H1 (cell line): ENCODE measurements at regions not wholly inside any gene's neighbourhood (a gene's known extent, or its start where the extent isn't known, plus 50 kb on each side); places are given as distances from the start of the nearest gene placed in this dataset.

Experiments used
- CTCF ChIA-PET: fragments of 300-600 bp; sonication (Branson Sonifier 250); formaldehyde crosslinking; loops from one replicate; lab custom pipeline; 2021; ENCODE audit not compliant: partially characterized antibody; lab: Charles Lee
- POLR2A ChIA-PET: fragments of 300-600 bp; sonication (Branson Sonifier 250); formaldehyde crosslinking; loops from one replicate; lab custom pipeline; 2021; ENCODE audit warnings: inconsistent platforms; ENCODE audit not compliant: partially characterized antibody; lab: Charles Lee
- DNase-seq, 2 experiments: peaks; one replicate each; pipeline versions ENCODE4 v3.0.0 to v3.0.0-alpha.2; 2010 to 2022; ENCODE audit warnings: low spot score in 2 of 2, low read depth in 1 of 2, mixed read lengths in 1 of 2
- FAIRE-seq: peaks from 2 replicates; lab custom pipeline; 2011; peaks lifted over from hg19 to GRCh38; lab: Jason Lieb, UNC
- H2AFZ ChIP-seq: 2 replicates; pipeline ENCODE4 v1.8.1; 2012; ENCODE audit warnings: low read length, inconsistent platforms
- H2AK5ac ChIP-seq: 2 replicates; pipeline ENCODE4 v1.6.1; 2013; ENCODE audit warnings: low read depth, low read length
- H2BK120ac ChIP-seq: replicated peaks from 2 replicates; pipeline ENCODE3; 2013; ENCODE audit warnings: low read depth, low read length, inconsistent platforms
- H2BK12ac ChIP-seq: 2 replicates; pipeline ENCODE4 v1.6.1; 2013; ENCODE audit warnings: low read depth, low read length
- H2BK15ac ChIP-seq: 2 replicates; pipeline ENCODE4 v1.6.1; 2013; ENCODE audit warnings: low read length
- H2BK20ac ChIP-seq: 2 replicates; pipeline ENCODE4 v1.6.1; 2013; ENCODE audit warnings: low read length
- H2BK5ac ChIP-seq: 2 replicates; pipeline ENCODE4 v1.6.1; 2013; ENCODE audit warnings: low read depth, low read length
- H3K14ac ChIP-seq: 2 replicates; pipeline ENCODE4 v1.6.1; 2013; ENCODE audit warnings: inconsistent platforms; ENCODE audit not compliant: insufficient read length
- H3K18ac ChIP-seq: 2 replicates; pipeline ENCODE4 v1.6.1; 2013; ENCODE audit warnings: low read length; ENCODE audit errors: extremely low read depth
- H3K23ac ChIP-seq: 2 replicates; pipeline ENCODE4 v1.6.1; 2013; ENCODE audit warnings: inconsistent platforms; ENCODE audit not compliant: insufficient read length
- H3K23me2 ChIP-seq: 2 replicates; pipeline ENCODE4 v1.6.1; 2013; ENCODE audit warnings: low read depth, low read length
- H3K27ac ChIP-seq: 2 replicates; pipeline ENCODE4 v1.6.1; 2011; ENCODE audit warnings: low read depth, low read length, inconsistent platforms
- H3K27me3 ChIP-seq, 4 experiments: replicated peaks in 1 of 4; 1 replicate in 1 of 4; 2 replicates in 3 of 4; pipeline versions ENCODE4 v1.6.1 to v1.8.1; 2011 to 2013; ENCODE audit warnings: low read length in 3 of 4, mild to moderate bottlenecking in 3 of 4, inconsistent platforms in 2 of 4, mixed read lengths in 2 of 4, moderate library complexity in 1 of 4; ENCODE audit not compliant: control insufficient read depth in 3 of 4, insufficient read depth in 3 of 4; ENCODE audit errors: extremely low read depth in 1 of 4
- H3K36me3 ChIP-seq, 4 experiments: 2 replicates each; pipeline versions ENCODE4 v1.6.1 to v1.8.1; 2011 to 2013; ENCODE audit warnings: mild to moderate bottlenecking in 4 of 4, low read length in 3 of 4, moderate library complexity in 2 of 4, control low read depth in 1 of 4, inconsistent platforms in 1 of 4; ENCODE audit not compliant: insufficient read depth in 4 of 4, control insufficient read depth in 2 of 4
- H3K4ac ChIP-seq: replicated peaks from 2 replicates; pipeline ENCODE3; 2013; ENCODE audit warnings: low read length, low read depth, mixed read lengths, inconsistent platforms; ENCODE audit not compliant: insufficient read length
- H3K4me1 ChIP-seq, 4 experiments: replicated peaks in 1 of 4; 1 replicate in 1 of 4; 2 replicates in 3 of 4; pipeline versions ENCODE4 v1.6.1 to v1.8.1; 2011 to 2013; ENCODE audit warnings: low read length in 3 of 4, inconsistent platforms in 2 of 4, mixed read lengths in 1 of 4; ENCODE audit not compliant: insufficient read depth in 4 of 4, control insufficient read depth in 3 of 4
- H3K4me2 ChIP-seq, 2 experiments: 2 replicates each; pipeline versions ENCODE4 v1.6.1 to v1.8.1; 2011 to 2013; ENCODE audit warnings: low read depth in 2 of 2, low read length in 2 of 2, control low read depth in 1 of 2, inconsistent platforms in 1 of 2, mild to moderate bottlenecking in 1 of 2; ENCODE audit not compliant: insufficient read depth in 1 of 2
- H3K4me3 ChIP-seq, 4 experiments: fragments of 200-600, 300-600 bp in 1 of 4; sonication (generic), shearing (Covaris generic), sonication (Bioruptor Twin) in 1 of 4; 2 replicates each; pipeline versions ENCODE4 v1.5.1 to v1.8.1; 2011 to 2016; ENCODE audit warnings: low read length in 4 of 4, low read depth in 3 of 4, control low read depth in 2 of 4, inconsistent platforms in 2 of 4, mild to moderate bottlenecking in 2 of 4, mixed read lengths in 1 of 4, moderate library complexity in 1 of 4; ENCODE audit not compliant: insufficient read depth in 2 of 4; ENCODE audit errors: extremely low read depth in 1 of 4
- H3K56ac ChIP-seq: replicated peaks from 2 replicates; pipeline ENCODE3; 2013; ENCODE audit warnings: low read depth, mild to moderate bottlenecking, mixed read lengths, low read length, inconsistent platforms; ENCODE audit not compliant: insufficient read length
- H3K79me1 ChIP-seq: 2 replicates; pipeline ENCODE4 v1.6.1; 2013; ENCODE audit warnings: low read depth, low read length, control low read depth
- H3K79me2 ChIP-seq, 2 experiments: 2 replicates each; pipeline versions ENCODE4 v1.6.1 to v1.8.1; 2012 to 2013; ENCODE audit warnings: low read length in 2 of 2, mild to moderate bottlenecking in 2 of 2, inconsistent platforms in 1 of 2; ENCODE audit not compliant: insufficient read depth in 2 of 2, control insufficient read depth in 1 of 2
- H3K9ac ChIP-seq, 4 experiments: replicated peaks in 1 of 4; 1 replicate in 1 of 4; 2 replicates in 3 of 4; pipeline versions ENCODE4 v1.6.1 to v1.8.1; 2011 to 2013; ENCODE audit warnings: low read depth in 3 of 4, low read length in 3 of 4, control low read depth in 2 of 4, mild to moderate bottlenecking in 2 of 4, moderate library complexity in 2 of 4, inconsistent platforms in 1 of 4; ENCODE audit errors: extremely low read depth in 1 of 4
- H3K9me3 ChIP-seq, 2 experiments: 2 replicates each; pipeline versions ENCODE4 v1.6.1 to v1.8.1; 2012 to 2013; ENCODE audit warnings: mild to moderate bottlenecking in 2 of 2, moderate library complexity in 2 of 2, control low read depth in 1 of 2, inconsistent platforms in 1 of 2, low read depth in 1 of 2, low read length in 1 of 2, mixed read lengths in 1 of 2; ENCODE audit not compliant: insufficient read depth in 2 of 2
- H4K20me1 ChIP-seq, 2 experiments: replicated peaks in 1 of 2; 2 replicates each; pipeline versions ENCODE3 to v1.8.1; 2011 to 2013; ENCODE audit warnings: inconsistent platforms in 2 of 2, low read length in 2 of 2, mild to moderate bottlenecking in 1 of 2; ENCODE audit not compliant: insufficient read depth in 2 of 2, control insufficient read depth in 1 of 2
- H4K5ac ChIP-seq: 2 replicates; pipeline ENCODE4 v1.6.1; 2013; ENCODE audit warnings: low read length, low read depth, mixed read lengths, inconsistent platforms; ENCODE audit not compliant: insufficient read length
- H4K8ac ChIP-seq: 2 replicates; pipeline ENCODE4 v1.8.0; 2013; ENCODE audit warnings: mild to moderate bottlenecking, moderate library complexity, low read length, inconsistent platforms; ENCODE audit not compliant: insufficient read depth; ENCODE audit errors: extremely low read depth
- H4K91ac ChIP-seq: replicated peaks from 2 replicates; pipeline ENCODE3; 2013; ENCODE audit warnings: low read length, mixed read lengths, inconsistent platforms; ENCODE audit not compliant: insufficient read length
- EZH2 ChIP-seq: fragments of 200-600 bp; sonication (generic); IDR thresholded peaks from 2 replicates; pipeline ENCODE4 v1.7.1; 2012; ENCODE audit warnings: low read depth, mild to moderate bottlenecking, moderate library complexity, low read length, inconsistent platforms; ENCODE audit not compliant: severe bottlenecking
- FOSL1 ChIP-seq: IDR thresholded peaks from 2 replicates; pipeline ENCODE4 v1.6.1; 2011; ENCODE audit warnings: mild to moderate bottlenecking, low read depth, low read length, moderate library complexity; ENCODE audit not compliant: insufficient read depth
- NRF1 ChIP-seq: IDR thresholded peaks from 2 replicates; pipeline ENCODE4 v1.6.1; 2011; ENCODE audit warnings: mild to moderate bottlenecking, low read depth, low read length, improper control_type of control experiment
- PHF8 ChIP-seq: fragments of 200-600 bp; sonication (generic); conservative IDR thresholded peaks from 2 replicates; pipeline ENCODE4 v1.7.1; 2012; ENCODE audit warnings: low read depth, mild to moderate bottlenecking, inconsistent platforms, low read length, moderate library complexity
- SAP30 ChIP-seq: fragments of 300-600 bp; sonication (generic); IDR thresholded peaks from 2 replicates; pipeline ENCODE4 v1.7.1; 2012; ENCODE audit warnings: low read length, moderate library complexity, mild to moderate bottlenecking, inconsistent platforms; ENCODE audit not compliant: insufficient read depth, insufficient replicate concordance
- SIN3A ChIP-seq, 2 experiments: IDR thresholded peaks in 1 of 2; conservative IDR thresholded peaks in 1 of 2; 2 replicates each; pipeline ENCODE4 v1.6.1; 2011 to 2012; ENCODE audit warnings: low read length in 2 of 2, improper control_type of control experiment in 1 of 2, low read depth in 1 of 2, mild to moderate bottlenecking in 1 of 2
- ZNF274 ChIP-seq: IDR thresholded peaks from 2 replicates; pipeline ENCODE4 v1.7.0; 2012; ENCODE audit warnings: low read length, borderline replicate concordance; ENCODE audit errors: extremely low read depth
- WGBS, 2 experiments: shearing (Covaris generic) in 1 of 2; methylation state at CpG; one replicate each; pipeline versions ENCODE4 v1.1.6 to v1.1.7; 2013 to 2015; ENCODE audit warnings: low lambda C conversion rate in 2 of 2, mixed read lengths in 2 of 2, inconsistent platforms in 1 of 2, low coverage in 1 of 2, missing lambda C conversion rate in 1 of 2; ENCODE audit not compliant: insufficient replicate concordance in 2 of 2, insufficient coverage in 1 of 2, insufficient read length in 1 of 2; ENCODE audit errors: extremely low coverage in 1 of 2, missing lambda C conversion rate in 1 of 2; 5-methylcytosine and 5-hydroxymethylcytosine counted together
- TF ChIP-seq, protein P1 (sequence below): IDR thresholded peaks from 2 replicates; pipeline ENCODE4 v1.6.1; 2012; ENCODE audit warnings: low read length, inconsistent platforms

DNA sequence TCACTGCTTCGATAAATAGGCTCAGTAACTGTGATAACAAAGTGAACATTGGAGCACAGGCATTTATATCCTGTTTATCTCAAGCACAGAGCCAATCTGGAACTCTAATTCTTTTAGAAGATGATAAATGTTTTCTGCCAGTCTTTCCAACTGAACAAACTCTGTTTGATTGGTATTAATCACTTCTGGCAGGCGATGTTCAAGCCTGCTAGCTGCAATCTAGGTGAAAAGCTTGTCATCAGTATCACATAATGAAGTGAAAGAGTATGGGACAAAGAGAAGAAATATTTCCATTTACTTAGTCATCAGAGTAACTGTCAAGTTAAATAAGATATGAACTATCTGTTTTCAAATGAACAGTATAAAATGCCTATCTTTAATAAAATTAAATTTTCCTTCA is 577.3 kb downstream of the VGLL3 start:
- Histone ChIP-seq H3K4me3 (no peak overlapping the region), H3K4ac (no peak overlapping the region), H3K9ac (no peak overlapping the region), H2BK15ac (no peak overlapping the region), H2BK12ac (no peak overlapping the region), H3K18ac (no peak overlapping the region), H3K79me2 (no peaks in the 10 kb centered on the region), H2AK5ac (no peak overlapping the region), H3K4me1 (peaks cover 0 to 9% (median 6%) of the 10 kb centered on the region in 4 experiments; a peak in 3 of 7 replicates), H4K20me1 (no peaks in the 10 kb centered on the region), H3K23me2 (no peaks in the 10 kb centered on the region), H4K5ac (no peak overlapping the region), H2BK20ac (no peak overlapping the region), H3K4me2 (no peak overlapping the region), H2BK5ac (no peak overlapping the region), H3K79me1 (no peaks in the 10 kb centered on the region), H2BK120ac (no peak overlapping the region), H4K91ac (no peak overlapping the region), H3K9me3 (no peaks in the 10 kb centered on the region), H3K56ac (no peak overlapping the region), H2AFZ (no peak overlapping the region), H3K27ac (no peak overlapping the region), H3K36me3 (no peaks in the 10 kb centered on the region), H3K27me3 (no peaks in the 10 kb centered on the region), H3K14ac (no peak overlapping the region), H4K8ac (no peak overlapping the region), H3K23ac (no peak overlapping the region)
- DNase-seq: no peak
- 72% methylated on average over 2 of the region's 2 CpGs; no CpG with 5 or more reads in 1 of the 2 experiments for WGBS, 2 experiments
- ChIA-PET POLR2A (no interaction called here), CTCF (interaction anchor here (0.9 kb wide), 1 partner anchor 11 kb away, joined by 3 read pairs; no protein-coding TSS in a partner anchor)
- no peak for TF ChIP-seq SAP30
- no peak for TF ChIP-seq FOSL1
- no peak for TF ChIP-seq EZH2
- no peak for TF ChIP-seq PHF8
- TF ChIP-seq ZNF274: no peak
- TF ChIP-seq, protein P1, sequence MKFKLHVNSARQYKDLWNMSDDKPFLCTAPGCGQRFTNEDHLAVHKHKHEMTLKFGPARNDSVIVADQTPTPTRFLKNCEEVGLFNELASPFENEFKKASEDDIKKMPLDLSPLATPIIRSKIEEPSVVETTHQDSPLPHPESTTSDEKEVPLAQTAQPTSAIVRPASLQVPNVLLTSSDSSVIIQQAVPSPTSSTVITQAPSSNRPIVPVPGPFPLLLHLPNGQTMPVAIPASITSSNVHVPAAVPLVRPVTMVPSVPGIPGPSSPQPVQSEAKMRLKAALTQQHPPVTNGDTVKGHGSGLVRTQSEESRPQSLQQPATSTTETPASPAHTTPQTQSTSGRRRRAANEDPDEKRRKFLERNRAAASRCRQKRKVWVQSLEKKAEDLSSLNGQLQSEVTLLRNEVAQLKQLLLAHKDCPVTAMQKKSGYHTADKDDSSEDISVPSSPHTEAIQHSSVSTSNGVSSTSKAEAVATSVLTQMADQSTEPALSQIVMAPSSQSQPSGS: no peak
- TF ChIP-seq SIN3A (conservative IDR thresholded peaks at IDR 0.05 in 1 of 2, IDR thresholded peaks at IDR 0.05 in 1 of 2; ENCODE audit: low read depth in 1 of 2, low read length in 2 of 2): no peak
- no peak for TF ChIP-seq NRF1
- FAIRE-seq: no peak
